SK-N-MC (cell line): ENCODE measurements at regions not wholly inside any gene's neighbourhood (a gene's known extent, or its start where the extent isn't known, plus 50 kb on each side); places are given as distances from the start of the nearest gene placed in this dataset.

Experiments
- EZH2 ChIP-seq: fragments of 200-600 bp; sonication (generic); IDR thresholded peaks from one replicate; pipeline ENCODE4 v1.6.1; 2017; ENCODE audit warnings: antibody characterized with exemption
- POLR2AphosphoS5 ChIP-seq: IDR thresholded peaks from 2 replicates; pipeline ENCODE4 v1.6.1; 2012; ENCODE audit warnings: mild to moderate bottlenecking, low read depth, low read length, borderline replicate concordance

DNA sequence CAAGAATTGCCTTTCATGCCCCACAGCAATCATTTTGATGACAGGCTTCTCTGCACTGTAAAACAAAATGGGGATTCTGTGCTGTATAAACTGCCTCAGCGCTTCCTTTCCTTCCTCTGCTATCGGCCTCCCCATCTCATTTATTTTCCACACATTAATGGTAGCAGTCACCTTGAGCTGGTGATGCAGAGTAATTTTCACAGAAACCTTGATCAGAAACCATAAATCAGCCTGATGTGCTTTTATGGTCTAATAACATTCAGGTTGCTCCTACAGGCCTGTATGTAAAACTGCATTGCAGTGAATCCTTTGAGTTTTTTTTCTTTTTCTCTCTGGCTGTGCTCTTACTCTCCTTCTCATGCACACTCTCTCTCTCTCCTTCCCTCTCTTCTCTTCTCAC lies 578.4 kb upstream of the STXBP6 start:
- TF ChIP-seq EZH2, result no peak
- TF ChIP-seq POLR2AphosphoS5, result no peak
